GM04504 (cell line): ENCODE measurements at regions not wholly inside any gene's neighbourhood (a gene's known extent, or its start where the extent isn't known, plus 50 kb on each side); places are given as distances from the start of the nearest gene placed in this dataset.

Source experiments
- DNase-seq: peaks from one replicate; pipeline ENCODE4 v3.0.0-alpha.2; 2012; ENCODE audit warnings: low read depth

DNA sequence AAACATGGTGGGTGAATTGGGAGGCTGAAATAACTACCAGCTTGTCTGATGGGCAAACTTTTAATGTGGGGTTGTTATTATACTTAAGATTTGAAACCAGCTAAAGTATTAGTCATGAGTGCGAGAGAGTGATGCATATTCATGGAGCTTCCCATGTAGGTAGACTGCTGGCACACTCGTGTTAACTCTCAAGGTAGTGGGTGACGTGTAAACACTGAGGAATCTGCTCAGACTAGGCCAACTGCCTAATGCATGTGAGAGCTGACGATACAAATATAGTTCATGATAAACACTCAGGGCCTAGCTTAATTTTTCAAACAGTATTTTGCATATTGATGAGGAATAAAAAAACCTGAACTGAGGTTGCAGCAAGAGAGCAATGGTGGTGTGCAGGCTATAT is 1165.7 kb upstream of the PIK3C3 start:
- DNase-seq = no peak

DNA sequence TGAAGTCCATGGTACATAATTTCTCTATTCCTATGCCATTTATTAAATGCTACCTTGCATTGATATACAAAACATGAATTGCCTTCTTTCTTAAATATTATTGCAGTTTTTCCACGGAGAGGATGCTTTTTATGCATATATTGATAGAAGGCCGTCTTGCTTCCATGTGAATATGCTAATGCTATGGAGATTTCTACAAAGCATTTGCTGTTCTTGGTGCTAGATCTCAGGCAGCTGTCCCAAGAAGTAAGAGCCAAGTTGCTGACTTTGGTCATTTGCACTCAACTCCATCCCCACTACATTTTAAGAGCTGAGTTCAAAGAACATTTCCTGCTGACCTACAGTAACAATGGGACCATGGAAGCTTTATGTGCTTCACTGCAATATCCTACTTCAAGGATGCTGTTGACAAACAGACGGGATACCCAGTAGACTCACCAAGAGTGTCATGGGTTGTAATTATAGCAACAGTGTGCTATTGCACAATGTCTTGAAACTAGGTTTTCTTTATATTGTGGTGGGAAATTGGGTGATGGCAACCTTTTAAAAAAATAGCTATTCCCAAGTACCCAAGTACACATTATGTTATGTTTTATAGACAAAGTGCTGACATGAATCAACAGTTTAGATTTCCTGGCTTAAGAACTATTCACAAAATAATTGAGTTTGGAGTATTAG is 1172.4 kb upstream of the PIK3C3 start:
- DNase-seq = no peak

DNA sequence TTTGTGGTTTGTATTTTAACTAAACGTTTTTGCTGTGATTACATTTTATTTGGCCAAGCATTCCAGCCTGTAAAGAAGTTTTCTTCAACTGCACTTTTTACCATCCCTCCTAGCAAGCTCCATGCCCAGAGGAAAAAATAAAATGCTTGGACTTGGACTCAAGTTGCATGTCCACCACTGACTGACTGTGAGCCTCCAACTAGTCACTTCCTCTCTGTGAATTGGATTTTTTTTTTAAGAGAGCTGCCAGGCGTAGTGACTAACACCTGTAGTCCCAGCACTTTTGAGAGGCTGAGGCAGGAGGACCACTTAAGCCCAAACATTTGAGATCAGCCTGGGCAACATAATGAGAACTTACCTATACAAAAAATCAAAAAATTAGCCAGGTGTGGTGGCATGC is 1185.2 kb upstream of the PIK3C3 start:
- DNase-seq = no peak

- DNase-seq = no peak
These were observed 1194.8 kb upstream of the PIK3C3 start for GRCh38 chr18:40760251-40760650.

DNA sequence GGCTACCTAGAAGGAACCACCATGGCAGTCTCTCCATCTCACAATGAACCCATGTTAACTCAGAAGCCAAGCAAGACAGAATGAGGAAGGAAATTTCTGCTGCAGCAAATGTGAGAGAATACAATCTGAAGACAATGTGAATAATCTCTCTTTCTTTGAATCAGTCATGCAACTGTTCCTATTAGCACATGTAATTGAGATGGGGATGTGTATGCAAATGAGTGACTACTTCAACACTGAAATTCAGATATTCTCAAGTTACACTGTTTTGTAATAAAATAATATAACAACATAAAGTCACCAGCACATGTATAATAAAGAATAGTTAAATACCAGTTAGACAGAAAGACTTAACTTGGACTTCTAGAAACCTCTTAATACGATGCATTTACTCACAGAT is 1200.6 kb upstream of the PIK3C3 start:
- DNase-seq = no peak

GRCh38 chr18:40752316-40752715 is 1202.7 kb upstream of the PIK3C3 start:
- DNase-seq = no peak

- DNase-seq = no peak
These were observed 1203.8 kb upstream of the PIK3C3 start for GRCh38 chr18:40751186-40751585.

DNA sequence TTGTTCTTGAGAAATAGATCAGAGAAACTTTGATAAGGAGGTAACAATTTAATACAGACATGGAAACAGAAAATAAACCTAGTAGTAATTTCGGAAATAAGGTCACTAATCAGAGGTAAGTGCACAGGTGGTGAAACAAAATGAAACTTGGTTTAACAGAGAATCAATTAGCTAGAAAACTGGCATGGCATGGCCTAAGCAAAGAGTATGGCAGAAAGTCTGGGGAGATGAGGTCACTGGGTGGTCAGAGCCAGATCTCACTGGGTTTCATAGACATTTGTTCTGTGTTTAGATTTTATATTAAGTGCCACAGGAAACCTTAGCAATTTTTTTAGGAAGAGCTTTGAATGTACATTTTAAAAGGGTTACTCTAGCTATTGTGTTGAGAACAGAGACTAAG is 1216.0 kb upstream of the PIK3C3 start:
- no peak for DNase-seq

GRCh38 chr18:40738321-40738880 is 1216.6 kb upstream of the PIK3C3 start:
- no peak for DNase-seq

GRCh38 chr18:40708726-40709125 is 1246.3 kb upstream of the PIK3C3 start:
- DNase-seq = no peak

- DNase-seq = no peak
These were observed 1247.2 kb upstream of the PIK3C3 start for GRCh38 chr18:40707797-40708196.

- no peak for DNase-seq
These were observed 1256.9 kb upstream of the PIK3C3 start for GRCh38 chr18:40698129-40698528.

GRCh38 chr18:40695526-40695925 is 1259.5 kb upstream of the PIK3C3 start:
- no peak for DNase-seq

GRCh38 chr18:40692871-40693270 is 1262.2 kb upstream of the PIK3C3 start:
- DNase-seq = no peak

DNA sequence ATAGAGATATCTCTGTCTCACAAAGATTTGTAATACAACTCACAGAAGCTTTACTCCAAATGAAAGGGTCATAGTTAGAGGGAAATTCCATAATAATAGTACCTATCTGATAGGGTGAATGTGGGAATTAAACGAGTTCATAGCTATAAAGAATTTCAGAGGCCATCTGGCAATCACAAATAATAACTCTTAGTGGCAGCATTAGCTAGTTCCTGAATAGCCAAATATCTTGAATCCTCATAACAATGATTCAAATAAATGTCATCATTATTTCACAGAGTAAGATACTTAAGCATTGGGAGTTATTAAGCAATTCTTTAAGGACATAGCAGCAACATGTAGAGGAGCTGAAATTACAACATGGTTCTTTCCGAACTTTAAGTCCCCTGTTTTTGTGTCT is 1265.0 kb upstream of the PIK3C3 start:
- no peak for DNase-seq

DNA sequence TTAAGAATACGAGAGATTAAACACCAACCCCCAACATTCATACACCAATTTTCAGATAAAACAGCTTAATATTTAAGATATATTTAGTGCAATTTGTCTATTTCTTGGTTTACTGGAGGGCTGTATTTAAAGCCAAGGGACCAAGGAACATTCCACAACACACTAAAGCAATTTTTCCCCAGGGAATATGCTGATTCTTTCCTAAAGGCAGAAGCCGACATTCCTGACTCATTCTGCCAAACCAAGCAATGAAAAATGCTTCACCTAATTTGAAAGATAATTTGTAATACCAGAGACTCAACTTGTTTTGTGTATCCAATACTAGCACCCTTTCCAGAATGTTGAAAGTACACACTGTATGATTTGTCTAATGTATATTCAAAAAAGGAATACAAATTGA is 1267.6 kb upstream of the PIK3C3 start:
- DNase-seq = no peak

DNA sequence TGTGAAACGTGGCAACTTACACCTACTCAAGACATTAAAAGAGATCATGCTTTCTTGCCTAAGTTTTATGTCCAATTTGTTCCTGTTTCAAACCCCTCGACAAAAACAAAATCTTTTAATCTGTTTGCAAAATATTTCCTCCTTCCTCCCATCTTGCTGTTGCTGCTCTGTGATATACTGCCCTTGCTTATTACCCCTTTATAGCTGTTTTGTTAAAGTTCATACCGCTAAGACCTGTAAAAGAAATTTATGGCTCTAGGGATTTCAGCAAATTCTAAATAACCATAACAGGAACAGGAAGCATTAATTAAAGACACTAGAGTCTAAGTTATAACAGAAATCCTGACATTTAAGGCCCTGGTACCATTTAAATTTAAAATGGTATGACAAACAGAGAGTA is 1268.2 kb upstream of the PIK3C3 start:
- DNase-seq = no peak

DNA sequence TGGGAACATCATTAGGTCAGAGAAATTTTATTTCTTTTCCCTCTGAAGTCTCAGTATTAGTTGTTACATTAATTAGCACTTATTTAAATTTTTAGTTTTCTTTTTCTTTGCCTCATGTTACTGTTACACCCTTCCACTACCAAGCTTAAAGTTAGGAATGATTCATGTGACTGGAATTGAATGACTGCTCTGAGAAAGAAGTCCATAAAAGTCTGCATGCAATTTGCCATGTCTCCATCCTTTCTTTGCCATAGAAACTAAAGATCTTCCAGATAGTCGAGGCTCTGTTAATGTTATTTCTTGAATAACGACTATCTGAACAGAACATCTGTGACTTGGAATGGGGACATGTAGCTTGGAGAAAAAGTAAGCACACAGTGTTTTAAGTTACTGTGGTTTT is 1269.8 kb upstream of the PIK3C3 start:
- DNase-seq = no peak

GRCh38 chr18:40678318-40678717 is 1276.7 kb upstream of the PIK3C3 start:
- DNase-seq = no peak

- DNase-seq = no peak
These were observed 1278.4 kb upstream of the PIK3C3 start for GRCh38 chr18:40676668-40677067.

GRCh38 chr18:40673150-40673549 is 1281.9 kb upstream of the PIK3C3 start:
- DNase-seq = no peak

GRCh38 chr18:40672590-40672989 is 1282.4 kb upstream of the PIK3C3 start:
- DNase-seq = no peak

- DNase-seq = no peak
These were observed 1284.2 kb upstream of the PIK3C3 start for GRCh38 chr18:40670668-40671375.
